ENCODE measurements at regions not wholly inside any gene's neighbourhood (a gene's known extent, or its start where the extent isn't known, plus 50 kb on each side); places are given as distances from the start of the nearest gene placed in this dataset.

DNA sequence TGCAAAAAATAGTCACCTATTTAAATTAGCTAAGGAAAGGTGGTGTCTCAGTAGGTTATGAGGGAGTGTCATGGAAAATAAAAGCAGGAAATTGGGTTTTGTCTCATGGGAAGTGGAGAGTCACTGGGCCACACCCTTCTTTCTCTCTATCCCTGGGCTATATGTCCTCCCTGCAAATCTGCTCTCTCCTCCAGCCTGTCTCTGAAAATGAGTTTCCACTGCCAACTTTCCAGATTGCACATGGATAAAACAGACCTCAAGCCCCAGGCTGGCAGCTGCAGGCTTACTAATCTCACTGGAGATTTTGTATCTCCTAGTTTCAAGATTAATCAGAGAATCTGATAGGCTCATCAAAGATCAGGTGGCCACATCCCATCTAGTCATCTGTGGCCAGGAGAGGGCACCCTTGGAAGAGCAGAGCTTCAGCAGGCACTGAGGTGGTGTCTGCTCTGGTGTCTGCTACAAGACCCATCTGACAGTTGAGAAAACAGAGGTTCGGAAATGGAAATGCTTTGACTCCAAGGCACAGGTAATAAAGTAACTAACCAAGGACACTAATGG, 178.9 kb downstream of the MSX2 start:
- no peak for DNase-seq (ENCODE audit: low read depth, low spot score)
- Mint-ChIP-seq H3K4me1 (peaks cover 5% of the 10 kb centered on the region), H3K36me3 (ENCODE audit: low read depth) (no peaks in the 10 kb centered on the region), H3K27ac (ENCODE audit: unreplicated experiment) (no peak overlapping the region), H3K4me3 (no peak overlapping the region), H3K27me3 (ENCODE audit: low read depth) (peaks cover 33% of the 10 kb centered on the region), H3K9me3 (peaks cover 2% of the 10 kb centered on the region)
- TF ChIP-seq, protein P1, sequence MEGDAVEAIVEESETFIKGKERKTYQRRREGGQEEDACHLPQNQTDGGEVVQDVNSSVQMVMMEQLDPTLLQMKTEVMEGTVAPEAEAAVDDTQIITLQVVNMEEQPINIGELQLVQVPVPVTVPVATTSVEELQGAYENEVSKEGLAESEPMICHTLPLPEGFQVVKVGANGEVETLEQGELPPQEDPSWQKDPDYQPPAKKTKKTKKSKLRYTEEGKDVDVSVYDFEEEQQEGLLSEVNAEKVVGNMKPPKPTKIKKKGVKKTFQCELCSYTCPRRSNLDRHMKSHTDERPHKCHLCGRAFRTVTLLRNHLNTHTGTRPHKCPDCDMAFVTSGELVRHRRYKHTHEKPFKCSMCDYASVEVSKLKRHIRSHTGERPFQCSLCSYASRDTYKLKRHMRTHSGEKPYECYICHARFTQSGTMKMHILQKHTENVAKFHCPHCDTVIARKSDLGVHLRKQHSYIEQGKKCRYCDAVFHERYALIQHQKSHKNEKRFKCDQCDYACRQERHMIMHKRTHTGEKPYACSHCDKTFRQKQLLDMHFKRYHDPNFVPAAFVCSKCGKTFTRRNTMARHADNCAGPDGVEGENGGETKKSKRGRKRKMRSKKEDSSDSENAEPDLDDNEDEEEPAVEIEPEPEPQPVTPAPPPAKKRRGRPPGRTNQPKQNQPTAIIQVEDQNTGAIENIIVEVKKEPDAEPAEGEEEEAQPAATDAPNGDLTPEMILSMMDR (conservative IDR thresholded peaks at IDR 0.05), result no peak

DNA sequence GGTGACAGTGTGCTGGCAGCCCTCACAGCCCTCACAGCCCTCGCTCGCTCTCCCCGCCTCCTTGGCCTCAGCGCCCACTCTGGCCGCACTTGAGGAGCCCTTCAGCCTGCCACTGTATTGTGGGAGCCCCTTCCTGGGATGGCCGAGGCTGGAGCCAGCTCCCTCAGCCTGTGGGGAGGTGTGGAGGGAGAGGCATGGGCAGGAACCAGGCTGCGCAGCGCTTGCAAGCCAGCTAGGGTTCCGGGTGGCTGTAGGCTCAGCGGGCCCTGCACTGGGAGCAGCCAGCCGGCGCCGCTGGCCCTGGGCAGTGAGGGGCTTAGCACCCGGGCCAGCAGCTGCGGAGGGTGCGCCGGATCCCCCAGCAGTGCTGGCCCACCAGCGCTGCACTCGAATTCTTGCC, 177.0 kb downstream of the MSX2 start:
- Mint-ChIP-seq H3K9me3 (peaks cover 2% of the 10 kb centered on the region), H3K4me3 (no peak overlapping the region), H3K4me1 (peaks cover 5% of the 10 kb centered on the region), H3K36me3 (ENCODE audit: low read depth) (no peaks in the 10 kb centered on the region), H3K27me3 (ENCODE audit: low read depth) (peaks cover 14% of the 10 kb centered on the region), H3K27ac (ENCODE audit: unreplicated experiment) (no peak overlapping the region)
- TF ChIP-seq, protein P1 (conservative IDR thresholded peaks at IDR 0.05), result no peak
- no peak for DNase-seq (ENCODE audit: low read depth, low spot score)

DNA sequence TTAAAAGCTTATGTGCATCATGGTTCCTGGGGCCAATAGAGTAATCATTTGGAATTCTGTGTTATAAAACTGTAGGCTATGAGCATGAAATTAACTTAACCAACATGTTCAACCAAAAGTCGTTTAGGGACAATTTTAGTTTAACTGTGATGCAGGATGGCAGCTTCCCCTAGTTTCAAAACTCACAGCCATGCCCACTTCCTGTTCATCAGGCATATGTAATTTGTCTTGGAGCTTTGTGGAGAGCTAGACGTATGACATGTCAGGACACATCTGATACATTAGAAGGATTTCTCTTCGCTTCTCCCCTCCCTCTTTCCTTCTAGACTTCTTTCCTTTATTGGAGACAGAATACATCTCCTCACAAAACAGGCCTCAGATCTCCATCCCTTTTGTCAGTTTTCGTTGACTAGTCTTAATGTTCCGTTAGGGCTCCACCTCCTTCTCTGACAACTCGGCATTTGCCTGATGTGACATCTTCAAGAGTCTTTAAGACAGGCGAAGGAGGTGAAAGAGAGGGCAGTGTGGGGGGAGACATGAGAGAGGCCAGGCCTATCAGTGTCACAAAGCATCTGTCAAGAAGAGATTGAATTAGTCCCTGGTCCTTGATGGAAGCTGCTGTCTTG, 176.0 kb downstream of the MSX2 start:
- H3K27ac Mint-ChIP-seq (ENCODE audit: unreplicated experiment), result no peak overlapping the region
- DNase-seq (ENCODE audit: low read depth, low spot score), result no peak
- H3K9me3 Mint-ChIP-seq, result peaks cover 2% of the 10 kb centered on the region
- TF ChIP-seq, protein P1 (conservative IDR thresholded peaks at IDR 0.05), result no peak
- H3K4me3 Mint-ChIP-seq, result no peak overlapping the region
- peaks cover 5% of the 10 kb centered on the region for H3K27me3 Mint-ChIP-seq (ENCODE audit: low read depth)
- no peaks in the 10 kb centered on the region for H3K36me3 Mint-ChIP-seq (ENCODE audit: low read depth)
- peaks cover 5% of the 10 kb centered on the region for H3K4me1 Mint-ChIP-seq

DNA sequence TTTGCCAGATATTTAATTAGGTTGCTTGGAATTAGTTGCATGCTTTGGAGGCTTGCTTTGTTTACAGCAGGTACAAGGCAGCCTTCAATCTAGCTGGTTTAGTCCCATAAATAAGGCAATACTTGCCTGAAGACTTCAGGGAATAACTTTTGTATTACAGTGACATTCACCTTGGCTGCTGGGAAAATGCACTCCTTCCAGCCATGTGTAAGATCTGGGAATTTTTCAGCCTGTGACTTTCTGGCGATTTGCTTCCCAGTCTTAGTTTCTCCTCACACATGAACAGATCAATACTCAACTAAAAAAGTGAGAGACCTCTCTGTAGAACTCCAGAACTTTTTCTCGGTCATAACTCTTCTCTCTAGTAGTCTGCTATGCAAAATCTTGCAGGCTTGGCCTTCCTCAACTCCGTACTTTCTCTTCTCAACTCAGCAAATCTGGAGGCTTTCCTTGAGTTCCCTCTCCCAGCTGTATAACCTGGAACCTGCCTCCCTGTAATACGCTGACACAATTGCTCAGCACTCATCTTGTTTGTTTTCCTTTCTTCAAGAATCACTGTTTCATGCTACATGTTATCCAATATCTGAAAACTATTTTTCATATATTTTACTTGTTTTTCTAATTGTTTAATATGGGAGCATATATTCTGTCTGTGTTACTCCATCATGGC, 173.0 kb downstream of the MSX2 start:
- DNase-seq (ENCODE audit: low read depth, low spot score), result no peak
- H3K36me3 Mint-ChIP-seq (ENCODE audit: low read depth), result no peaks in the 10 kb centered on the region
- H3K4me1 Mint-ChIP-seq, result peaks cover 5% of the 10 kb centered on the region
- no peaks in the 10 kb centered on the region for H3K27me3 Mint-ChIP-seq (ENCODE audit: low read depth)
- H3K27ac Mint-ChIP-seq (ENCODE audit: unreplicated experiment), result no peak overlapping the region
- TF ChIP-seq, protein P1 (conservative IDR thresholded peaks at IDR 0.05), result no peak
- H3K4me3 Mint-ChIP-seq, result no peak overlapping the region
- H3K9me3 Mint-ChIP-seq, result peaks cover 2% of the 10 kb centered on the region

DNA sequence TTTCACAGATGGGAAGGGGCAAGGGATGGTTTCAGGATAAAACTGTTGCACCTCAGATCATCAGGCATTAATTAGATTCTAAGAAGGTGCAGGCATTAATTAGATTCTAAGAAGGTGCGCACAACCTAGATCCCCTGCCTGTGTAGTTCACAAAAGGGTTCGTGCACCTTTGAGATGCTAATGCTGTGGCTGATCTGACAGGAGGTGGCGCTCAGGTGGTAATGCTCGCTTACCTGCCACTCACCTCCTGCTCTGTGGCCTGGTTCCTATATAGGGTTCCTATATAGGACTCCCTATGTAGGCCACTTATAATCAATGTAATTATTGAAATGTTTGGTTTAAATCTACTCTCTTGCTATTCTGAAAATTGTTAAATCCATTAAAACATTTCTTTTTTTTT, 171.0 kb downstream of the MSX2 start:
- Mint-ChIP-seq H3K4me3 (no peak overlapping the region), H3K9me3 (no peaks in the 10 kb centered on the region), H3K27ac (ENCODE audit: unreplicated experiment) (no peak overlapping the region), H3K4me1 (peaks cover 3% of the 10 kb centered on the region), H3K27me3 (ENCODE audit: low read depth) (no peaks in the 10 kb centered on the region), H3K36me3 (ENCODE audit: low read depth) (no peaks in the 10 kb centered on the region)
- TF ChIP-seq, protein P1 (conservative IDR thresholded peaks at IDR 0.05), result no peak
- DNase-seq (ENCODE audit: low read depth, low spot score), result no peak

Measured in neural crest cell (in vitro differentiated cells).